Sciatic nerve (tissue), 2 donors: ENCODE measurements at regions not wholly inside any gene's neighbourhood (a gene's known extent, or its start where the extent isn't known, plus 50 kb on each side); places are given as distances from the start of the nearest gene placed in this dataset.
A peak's percentile ranks its signal among the peaks of the same experiment; 100 is the strongest.

Experiments
- ATAC-seq: fragments of 200-7000 bp; cut with Tn5 transposase; one replicate; pipeline ENCODE4 v1.9.1; 2020; ENCODE audit warnings: mild to moderate bottlenecking, moderate library complexity
- DNase-seq: peaks from one replicate; pipeline ENCODE4 v3.0.0-alpha.2; 2020; ENCODE audit warnings: low spot score
- intact Hi-C: fragments of 100-400 bp; cut with DNase I; formaldehyde crosslinking; loops from one replicate; pipeline ENCODE4 v1.14.2; 2022
- donor health status: DM: no; HTN: no; CAD: no.
- donor health status: DM: no; HTN: no; CAD: no.

DNA sequence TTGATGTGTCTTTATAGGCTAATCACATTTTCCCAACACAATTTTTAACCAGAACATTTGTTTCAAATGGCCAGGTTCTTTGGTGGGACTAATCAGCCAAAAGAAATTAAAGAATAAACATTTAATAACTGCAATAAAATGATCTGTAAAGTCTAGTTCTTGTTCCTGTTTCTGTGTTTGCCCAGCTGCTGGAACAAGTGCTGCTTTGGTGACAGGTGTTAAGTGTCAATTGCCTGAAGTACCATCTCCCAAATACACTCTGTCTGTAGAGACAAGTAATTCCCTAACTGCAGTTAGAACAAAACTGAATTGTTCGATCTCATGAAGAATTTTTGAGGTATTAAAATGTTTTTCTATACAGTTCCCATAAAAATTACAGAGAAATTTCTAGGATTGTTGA lies 402.3 kb upstream of the CHD1 start:
- ATAC-seq (no peak), DNase-seq (no peak)
- intact Hi-C loops: no loop called here

DNA sequence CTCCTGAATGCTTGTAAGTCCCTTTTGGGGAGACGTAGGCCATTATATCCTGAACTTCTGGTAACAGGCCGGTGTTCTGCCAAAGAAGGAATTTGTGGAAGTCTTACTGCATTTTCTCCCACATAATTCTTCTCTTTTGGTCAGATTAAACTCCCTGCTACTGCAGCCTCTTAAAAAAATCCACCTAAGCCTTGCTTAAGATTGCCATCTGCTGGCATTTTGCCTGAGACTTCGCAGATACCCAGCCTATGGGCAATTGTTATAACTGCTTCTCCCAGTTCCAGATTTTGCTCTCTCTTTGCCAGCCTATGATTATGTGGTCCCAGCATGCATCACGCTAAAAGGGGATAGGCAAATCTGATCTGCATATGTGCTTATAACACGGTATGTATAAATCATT lies 391.6 kb upstream of the CHD1 start:
- no peak for DNase-seq
- no peak for ATAC-seq
- intact Hi-C loops: no loop called here

DNA sequence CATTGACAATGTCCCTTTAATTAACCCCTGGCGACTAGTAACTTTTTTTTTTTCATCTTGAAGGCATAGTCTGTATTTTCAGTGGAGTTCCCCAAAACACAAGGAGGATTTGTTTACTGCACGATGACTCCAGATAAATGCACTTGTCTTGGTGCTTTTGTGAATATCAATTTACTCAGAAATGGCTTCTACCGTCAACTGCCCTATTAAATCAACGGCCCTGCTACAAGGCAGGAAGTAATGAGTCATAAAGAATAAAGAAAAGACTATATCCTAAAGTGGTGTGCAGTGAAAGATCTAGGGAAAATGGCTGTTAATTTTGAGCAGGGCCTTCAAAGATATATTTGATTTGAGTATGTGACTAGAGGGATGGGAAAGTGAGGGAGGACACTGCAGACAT lies 388.3 kb upstream of the CHD1 start:
- ATAC-seq: no peak
- no peak for DNase-seq

DNA sequence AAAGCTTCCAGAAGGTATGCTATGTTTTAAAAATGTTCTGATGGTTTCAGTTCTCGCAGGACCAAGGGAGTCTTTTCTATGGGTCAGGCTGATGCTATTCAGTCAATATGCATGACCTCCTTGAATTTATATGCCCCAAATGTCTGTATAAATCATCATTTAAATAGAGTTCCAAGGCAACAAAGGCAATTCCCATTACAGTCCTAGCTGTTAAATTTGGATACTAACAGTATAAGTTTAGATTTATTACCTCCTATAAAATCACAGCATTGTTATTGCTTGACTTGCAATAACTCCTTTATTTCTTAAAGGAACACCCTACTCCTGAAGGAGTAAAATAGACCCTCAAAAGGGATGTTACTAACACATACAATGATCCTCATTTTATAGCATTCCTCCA lies 387.7 kb upstream of the CHD1 start:
- intact Hi-C loops: no loop called here
- DNase-seq (no peak), ATAC-seq (no peak)

More for the DNA sequence above, 388.3 kb upstream of the CHD1 start:
- intact Hi-C loops: no loop called here

DNA sequence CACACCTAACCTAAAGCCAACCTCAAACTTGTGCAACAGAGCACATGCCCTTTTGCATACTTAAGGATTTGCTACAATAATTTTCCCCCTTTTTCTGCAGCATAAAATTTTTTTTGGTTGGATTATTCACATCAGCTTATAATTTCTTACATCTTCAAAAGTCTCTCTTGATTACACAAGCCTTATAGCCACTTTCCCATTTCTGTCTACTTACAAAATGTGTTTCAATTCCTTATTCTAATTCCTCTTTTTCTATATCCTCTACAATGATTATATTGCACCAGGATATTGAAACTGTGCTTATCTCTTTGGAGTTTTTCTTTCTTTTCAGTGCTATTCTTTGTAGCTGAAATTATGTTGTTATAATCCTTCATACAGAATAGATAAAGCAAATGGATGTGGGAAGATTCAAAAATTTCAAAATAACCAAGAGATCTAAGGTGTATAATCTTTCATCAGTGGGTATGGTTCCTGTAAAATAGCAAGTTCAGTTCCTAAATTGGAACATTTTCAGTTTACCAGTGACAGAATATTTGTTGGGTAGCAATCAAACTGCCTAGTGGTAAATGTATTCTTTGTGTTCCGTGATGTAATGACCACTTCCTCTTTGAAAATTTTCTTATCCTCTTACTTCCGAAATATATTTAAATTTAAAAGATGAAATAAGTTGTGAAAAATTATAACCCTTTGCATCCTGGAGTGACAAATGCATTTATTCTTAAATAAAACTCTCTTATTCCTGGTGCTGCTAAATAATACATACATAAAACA lies 386.8 kb upstream of the CHD1 start:
- DNase-seq (no peak), ATAC-seq (peak; percentile 36)
- intact Hi-C loops: no loop called here

DNA sequence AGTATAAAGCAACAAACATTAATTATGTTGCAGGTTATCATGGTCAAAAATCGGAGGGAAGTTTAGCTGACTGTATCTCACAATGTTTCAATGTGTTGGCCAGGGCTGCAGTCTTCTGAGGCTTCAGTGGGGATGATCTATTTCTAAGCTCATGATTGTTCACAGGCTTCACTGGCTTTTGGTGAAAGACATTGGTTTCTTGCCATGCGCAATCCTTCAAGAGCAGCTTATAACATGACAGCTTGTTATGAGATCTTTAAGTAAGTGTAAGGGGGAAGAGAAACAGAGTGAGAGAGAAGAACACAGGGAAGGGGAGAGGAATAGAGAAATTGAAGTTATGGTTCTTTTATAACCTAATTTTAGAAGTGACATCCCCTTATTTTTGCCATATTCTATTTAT lies 385.9 kb upstream of the CHD1 start:
- ATAC-seq: no peak
- DNase-seq: no peak
- intact Hi-C loops: no loop called here

DNA sequence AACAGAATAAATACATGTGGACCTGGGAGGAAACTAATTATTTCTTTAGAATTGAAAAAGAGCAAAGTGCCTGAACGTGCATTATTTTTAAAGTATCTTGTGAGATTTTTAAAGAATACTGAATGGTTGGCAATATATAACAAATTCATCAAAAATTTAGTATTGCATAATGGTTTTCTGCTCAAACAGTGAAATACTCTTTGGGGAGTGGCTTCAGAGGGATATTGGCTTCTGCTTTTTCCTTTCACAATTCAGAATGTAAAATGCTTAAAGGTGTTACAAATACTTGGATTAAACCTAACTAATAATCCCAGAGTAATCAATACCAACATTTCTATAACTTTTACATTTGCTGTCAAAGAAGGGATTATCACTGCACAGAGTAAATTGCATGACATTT lies 379.3 kb upstream of the CHD1 start:
- ATAC-seq: no peak
- intact Hi-C loops: no loop called here

DNA sequence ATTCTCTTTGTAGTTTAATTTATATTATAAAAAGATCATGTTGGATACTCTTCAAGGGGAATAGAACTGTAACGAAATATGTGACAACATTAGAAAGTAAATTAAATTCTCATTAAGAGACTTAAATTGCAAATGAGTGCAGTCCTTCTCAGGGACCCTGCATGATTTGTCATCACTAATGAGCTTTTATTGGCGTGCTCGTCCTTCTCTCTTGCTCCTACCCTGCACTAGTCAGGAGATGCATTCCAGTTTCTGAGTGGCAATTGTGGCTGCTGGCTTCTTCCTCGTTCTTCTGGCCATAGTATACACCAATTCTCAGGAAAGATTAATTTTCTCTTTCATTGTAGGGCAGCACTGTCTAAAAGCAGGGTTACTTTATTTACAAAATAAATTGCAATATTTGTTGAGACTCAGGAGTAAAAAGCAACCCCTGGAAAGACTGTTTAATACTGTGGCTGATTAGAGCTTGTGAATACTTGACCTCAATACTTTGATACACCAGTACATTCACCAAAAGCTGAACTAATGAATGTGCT lies 376.3 kb upstream of the CHD1 start:
- intact Hi-C loops: no loop called here
- DNase-seq (no peak), ATAC-seq (no peak)

More for the DNA sequence above, 379.3 kb upstream of the CHD1 start:
- no peak for DNase-seq

DNA sequence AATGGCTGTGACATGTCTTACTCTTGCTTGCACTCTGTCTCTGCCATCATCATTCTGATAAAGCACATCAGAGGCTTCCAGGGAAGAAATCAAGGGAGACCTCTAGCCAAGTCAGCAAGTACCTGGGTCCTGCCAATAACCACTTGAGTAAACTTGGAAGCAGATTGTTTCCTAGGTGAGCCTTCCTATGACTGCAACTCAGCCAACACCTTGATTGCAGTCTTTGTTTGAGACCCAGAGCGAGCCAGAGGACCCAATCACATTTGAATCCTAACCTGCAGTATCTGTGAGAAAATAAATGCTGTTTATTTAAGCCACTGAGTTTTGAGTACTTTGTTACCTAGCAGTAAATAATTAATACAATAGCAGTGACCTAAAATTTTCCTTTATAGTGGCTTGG lies 356.8 kb upstream of the CHD1 start:
- DNase-seq: no peak
- ATAC-seq: no peak
- intact Hi-C loops: no loop called here

DNA sequence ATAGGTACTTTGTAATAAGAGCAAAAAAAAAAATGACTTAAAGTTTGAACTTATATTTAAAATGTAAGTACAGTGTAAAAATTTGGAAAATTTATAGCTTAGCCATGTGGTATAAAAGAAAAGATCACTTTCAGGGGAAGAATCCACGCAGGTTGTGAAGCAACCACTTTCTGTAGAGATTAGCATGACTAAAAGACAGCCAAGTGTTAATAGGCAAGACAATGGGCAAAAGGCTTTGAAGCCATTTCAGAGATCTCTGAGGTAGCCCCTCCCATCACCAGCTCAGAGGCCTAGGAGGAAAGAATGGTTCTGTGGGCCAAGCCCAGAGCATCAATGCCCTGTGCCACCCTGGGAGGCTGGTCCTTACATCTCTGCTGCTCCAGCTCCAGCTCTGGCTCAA lies 346.3 kb upstream of the CHD1 start:
- intact Hi-C loops: no loop called here
- ATAC-seq: no peak
- no peak for DNase-seq

DNA sequence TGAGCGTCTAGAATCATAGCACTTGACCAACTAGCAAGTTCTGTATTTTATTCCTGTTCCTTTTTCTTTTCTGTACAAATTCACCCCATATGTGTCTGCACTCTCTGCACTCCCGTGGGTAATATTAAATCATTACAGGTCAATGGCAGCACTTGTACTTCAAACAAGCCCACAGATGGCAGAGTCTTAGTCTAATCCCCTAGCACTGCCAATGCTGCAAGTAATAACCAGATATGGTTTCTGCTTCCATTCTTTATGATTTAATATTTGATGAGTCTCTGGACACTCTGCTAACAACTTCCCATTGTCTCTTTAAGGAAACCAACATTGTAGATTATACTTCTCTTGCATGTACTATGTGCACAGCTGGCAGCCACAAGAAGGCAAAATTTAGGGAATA lies 343.8 kb upstream of the CHD1 start:
- no peak for DNase-seq
- no peak for ATAC-seq
- intact Hi-C loops: no loop called here

DNA sequence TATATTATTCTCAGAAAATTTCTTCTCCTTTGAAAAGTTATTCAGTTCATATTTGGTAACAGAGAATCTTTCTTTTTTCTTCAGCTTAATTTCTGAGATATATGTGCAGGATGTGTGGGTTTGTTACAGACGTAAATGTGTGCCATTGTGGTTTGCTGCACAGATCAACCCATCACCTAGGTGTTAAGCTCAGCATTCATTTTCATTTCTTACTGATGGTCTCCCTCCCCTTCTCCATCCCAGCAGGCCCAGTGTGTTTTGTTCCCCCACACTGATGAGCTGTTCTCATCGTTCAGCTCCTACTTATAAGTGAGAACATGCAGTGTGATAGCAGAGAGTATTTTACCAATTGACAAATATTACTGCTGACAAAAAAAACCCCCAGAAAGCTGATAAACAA lies 330.0 kb upstream of the CHD1 start:
- intact Hi-C loops: no loop called here

DNA sequence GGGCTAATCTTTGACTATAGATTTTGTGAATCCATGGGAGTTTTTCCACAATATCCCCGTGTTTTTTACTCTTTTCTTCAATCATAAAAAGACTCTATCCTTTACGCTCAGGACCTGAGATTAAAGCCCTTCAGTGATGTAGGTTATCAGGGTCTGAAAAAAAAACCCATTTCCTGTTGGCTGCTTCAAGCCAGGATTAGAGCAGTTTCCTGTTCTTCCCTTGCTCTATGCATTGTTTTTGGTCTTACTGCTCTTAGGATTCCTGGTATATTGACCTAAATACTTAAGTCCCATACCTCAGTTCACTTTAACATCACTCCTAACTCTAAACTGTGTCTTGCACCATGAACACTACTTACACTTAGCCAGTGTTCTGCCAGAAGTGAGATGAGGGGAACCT lies 319.3 kb upstream of the CHD1 start:
- no peak for DNase-seq
- intact Hi-C loops: no loop called here
- no peak for ATAC-seq

More for the DNA sequence above, 330.0 kb upstream of the CHD1 start:
- ATAC-seq: no peak
- DNase-seq: no peak

DNA sequence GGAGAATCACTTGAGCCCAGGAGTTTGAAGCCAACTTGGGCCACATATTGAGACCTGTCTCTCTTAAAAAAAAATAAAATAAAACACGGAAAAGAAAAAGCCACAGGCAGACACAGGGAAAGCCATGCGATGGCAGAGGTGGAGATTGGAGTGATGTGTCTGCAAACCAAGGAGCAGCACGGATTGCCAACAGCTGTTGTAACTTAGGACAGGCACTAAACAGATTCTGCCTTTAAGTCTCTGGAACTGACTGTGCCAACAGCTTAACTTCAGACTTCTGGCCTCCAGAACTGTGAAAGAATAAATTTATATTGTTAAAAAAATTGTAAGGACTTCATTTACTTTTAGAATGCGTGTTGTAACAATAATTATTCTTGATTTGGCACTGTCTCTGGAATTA lies 318.5 kb upstream of the CHD1 start:
- intact Hi-C loops: no loop called here
- DNase-seq: no peak

DNA sequence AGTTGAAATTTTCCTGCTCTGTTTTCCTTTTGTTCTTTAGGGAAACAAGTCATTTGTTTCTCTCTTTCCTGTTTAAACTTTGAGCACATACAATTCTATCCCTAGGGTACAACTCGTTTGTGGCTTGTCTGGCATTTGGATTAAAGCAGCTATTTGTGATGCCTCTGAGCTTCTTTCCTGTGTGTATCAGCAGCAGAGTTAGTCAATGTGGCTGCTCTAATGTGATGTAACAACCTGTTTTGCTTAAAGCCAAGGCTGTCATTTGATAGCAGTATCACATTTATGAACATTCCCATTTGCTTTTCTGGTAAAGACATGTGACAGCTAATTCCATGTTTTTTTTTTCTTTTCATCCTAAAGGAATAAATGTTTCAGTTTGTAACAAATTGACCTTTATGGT lies 314.3 kb upstream of the CHD1 start:
- ATAC-seq: no peak
- DNase-seq: no peak
- intact Hi-C loops: no loop called here

More for the DNA sequence above, 318.5 kb upstream of the CHD1 start:
- ATAC-seq: no peak

DNA sequence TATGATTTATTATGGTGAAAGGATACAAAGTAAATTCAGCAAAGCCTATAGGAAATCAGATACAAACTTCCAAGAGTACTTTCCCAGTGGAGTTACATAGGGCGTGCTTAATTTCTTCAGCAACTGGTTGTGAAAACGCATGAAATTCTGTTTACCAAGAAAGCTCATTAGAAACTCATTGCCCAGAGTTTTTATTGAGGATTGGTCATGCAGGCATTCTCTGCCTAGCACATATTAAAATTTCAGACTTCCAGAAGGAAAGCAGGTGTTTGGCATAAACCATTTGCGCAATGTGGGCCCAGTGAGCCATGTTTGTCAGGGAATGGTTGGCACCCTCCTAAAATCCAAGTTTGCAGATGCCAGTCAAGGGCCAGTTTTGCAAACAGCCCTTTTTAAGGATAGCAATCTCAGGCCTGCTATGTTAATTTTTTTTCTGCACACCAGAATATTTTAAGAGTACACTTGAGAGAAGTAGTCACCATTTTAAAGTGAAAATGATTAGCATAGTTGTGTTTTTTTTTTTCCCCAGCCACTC lies 311.1 kb upstream of the CHD1 start:
- intact Hi-C loops: no loop called here
- DNase-seq (no peak), ATAC-seq (no peak)

DNA sequence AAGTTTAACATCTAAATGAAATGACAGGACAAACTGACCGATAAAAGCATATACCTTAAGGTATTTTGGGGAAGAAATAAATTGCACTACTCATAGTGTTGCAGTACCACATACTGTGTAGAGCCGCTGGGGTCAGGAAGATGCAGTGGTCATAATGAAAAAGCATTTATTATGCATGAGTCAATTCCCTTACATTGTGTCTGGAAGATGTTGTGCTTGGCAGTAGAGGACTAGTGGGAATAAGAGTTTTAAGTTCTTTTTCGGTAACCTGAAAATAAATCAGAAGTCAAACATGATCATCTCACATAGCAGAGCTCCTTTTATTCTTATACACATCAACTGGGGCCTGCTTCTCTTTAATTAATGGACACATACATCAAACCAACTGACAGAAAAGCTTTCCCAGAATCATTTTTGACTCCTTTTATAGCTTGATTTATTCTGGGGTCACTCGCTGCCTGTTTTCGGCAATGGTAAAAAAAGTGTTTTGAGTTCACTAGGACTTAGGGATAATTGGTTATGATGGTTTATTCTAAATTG lies 262.5 kb upstream of the CHD1 start:
- ATAC-seq (no peak), DNase-seq (no peak)
- intact Hi-C loops: no loop called here

DNA sequence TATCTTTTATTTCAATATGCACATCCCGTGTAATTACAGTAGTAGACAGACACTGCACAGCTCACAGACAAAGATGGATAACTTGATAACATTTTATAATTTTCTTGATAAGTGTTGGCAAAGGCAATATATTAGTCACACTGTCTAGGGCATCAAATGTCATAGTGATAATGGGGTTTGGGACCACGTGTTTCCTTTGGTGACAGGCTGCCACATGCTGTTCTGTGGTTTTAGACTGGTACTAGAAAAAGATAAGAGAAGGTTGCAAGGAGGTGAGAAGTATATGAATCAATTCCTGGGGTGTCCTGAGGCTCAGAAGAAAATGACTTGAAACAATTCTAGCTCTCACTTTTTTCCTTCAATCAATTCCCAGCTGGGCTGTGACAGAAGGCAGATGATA lies 258.8 kb upstream of the CHD1 start:
- DNase-seq (no peak), ATAC-seq (no peak)
- intact Hi-C loops: no loop called here

DNA sequence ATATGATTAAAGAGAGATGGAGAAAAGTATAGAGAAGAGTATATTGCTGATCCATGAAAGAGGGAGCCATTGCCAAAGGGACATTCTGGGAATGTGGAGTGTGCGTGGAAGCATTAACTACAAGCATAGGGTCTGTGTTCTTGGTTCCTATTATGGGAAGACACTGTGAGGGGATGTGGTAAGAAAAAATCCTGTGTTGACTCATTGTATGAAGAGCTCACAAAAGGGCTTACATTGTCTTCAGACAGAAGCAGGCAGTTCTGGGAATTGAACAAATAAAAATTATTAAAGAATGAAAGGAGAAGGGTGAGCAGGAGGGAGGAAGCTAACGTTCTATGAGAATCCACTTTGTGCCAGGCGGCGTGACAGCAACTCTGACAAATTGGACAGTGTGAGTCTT lies 250.4 kb upstream of the CHD1 start:
- no peak for ATAC-seq
- intact Hi-C loops: no loop called here
- DNase-seq: no peak

DNA sequence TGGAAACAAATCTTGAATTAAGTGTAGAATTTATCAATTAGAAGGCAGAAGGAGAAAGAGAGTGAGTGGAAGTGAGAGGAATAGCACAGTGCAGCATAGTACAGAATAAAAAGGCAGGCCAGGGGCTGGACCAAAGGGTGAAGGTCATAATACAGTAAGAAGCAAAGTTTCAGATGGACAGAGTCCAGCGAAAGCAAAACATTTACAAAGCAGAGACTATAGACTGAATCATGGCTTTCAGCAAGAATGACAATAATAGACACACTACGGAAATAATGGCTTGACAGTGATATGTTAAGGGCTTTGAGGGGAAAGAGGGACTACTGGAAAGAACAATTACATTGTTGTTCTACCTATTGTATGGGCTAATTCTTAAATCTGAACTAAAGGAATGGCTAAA lies 249.0 kb upstream of the CHD1 start:
- ATAC-seq (no peak), DNase-seq (no peak)
- intact Hi-C loops: no loop called here

DNA sequence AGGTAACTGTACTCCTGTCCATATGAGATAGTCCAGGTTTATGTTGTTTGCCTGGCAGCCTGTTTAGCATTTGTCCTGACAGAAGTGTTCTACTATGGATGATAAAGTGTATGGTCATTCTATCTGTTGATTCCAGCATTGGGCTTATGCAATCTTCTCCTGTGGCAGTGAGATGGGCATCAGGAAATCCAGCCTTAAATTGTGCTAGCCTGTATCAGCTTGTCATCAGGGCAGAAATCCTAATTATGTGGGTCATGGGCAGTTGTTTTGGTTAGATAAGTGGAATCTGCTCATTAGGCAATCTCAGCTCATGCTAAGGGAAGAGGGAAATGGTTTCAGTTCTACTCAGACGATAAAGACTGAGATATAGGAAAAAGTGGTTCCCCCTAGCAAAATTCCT lies 247.4 kb upstream of the CHD1 start:
- intact Hi-C loops: no loop called here
- DNase-seq (no peak), ATAC-seq (no peak)
